A204.1 (cell line): ENCODE measurements at regions not wholly inside any gene's neighbourhood (a gene's known extent, or its start where the extent isn't known, plus 50 kb on each side); places are given as distances from the start of the nearest gene placed in this dataset.
"Not testable (repeated sequence)": the region's sequence is repeated elsewhere in the genome, so short reads cannot be mapped to it uniquely, and the experiment has no call there.

Experiments
- FAIRE-seq: peaks from 2 replicates; lab custom pipeline; 2012; peaks lifted over from hg19 to GRCh38; lab: Jason Lieb, UNC

GRCh38 chr13:58908019-58908679, 1255.6 kb downstream of the DIAPH3 start:
- no peak for FAIRE-seq

- no peak for FAIRE-seq
Observed at GRCh38 chr13:58919551-58919950, 1244.2 kb downstream of the DIAPH3 start.

DNA sequence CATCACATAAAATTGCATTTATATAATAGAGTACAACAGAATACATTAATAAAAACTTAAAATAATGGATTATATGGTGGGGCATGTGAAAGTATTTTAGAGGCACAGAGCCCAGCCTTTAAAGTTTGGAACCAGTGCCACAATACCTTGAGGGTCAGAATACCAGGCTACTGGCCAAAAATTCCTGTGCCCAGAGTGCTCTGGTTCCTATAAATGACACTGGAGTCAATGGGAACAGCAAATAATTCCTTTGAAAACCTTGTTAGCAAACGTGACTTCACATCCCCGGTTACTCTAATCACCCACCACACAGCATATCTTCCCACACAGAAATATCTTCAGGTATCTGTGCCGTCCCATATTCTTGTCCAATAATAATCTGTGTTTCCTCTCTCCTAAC, 1242.6 kb downstream of the DIAPH3 start:
- no peak for FAIRE-seq

DNA sequence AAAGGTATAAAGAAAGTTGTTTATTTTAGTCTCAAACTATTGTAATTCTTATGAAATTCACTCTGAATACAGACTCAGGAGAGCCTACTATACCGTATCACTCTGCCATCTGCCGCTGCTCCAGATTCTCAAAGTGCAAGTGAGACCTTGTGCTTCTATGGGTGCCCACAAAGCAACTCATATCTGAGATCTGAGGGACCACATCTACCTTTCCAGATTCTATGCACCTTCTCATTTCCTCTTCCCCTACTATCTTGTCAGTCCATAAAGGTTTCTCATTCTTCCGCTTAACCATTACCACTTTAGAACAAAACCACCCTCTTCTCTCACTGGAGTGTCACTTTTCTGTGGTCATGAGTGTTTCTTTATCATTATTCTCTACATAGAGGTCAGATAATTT, 1236.9 kb downstream of the DIAPH3 start:
- no peak for FAIRE-seq

GRCh38 chr13:58933475-58933874, 1230.3 kb downstream of the DIAPH3 start:
- no peak for FAIRE-seq

GRCh38 chr13:58935689-58936088, 1228.0 kb downstream of the DIAPH3 start:
- no peak for FAIRE-seq

DNA sequence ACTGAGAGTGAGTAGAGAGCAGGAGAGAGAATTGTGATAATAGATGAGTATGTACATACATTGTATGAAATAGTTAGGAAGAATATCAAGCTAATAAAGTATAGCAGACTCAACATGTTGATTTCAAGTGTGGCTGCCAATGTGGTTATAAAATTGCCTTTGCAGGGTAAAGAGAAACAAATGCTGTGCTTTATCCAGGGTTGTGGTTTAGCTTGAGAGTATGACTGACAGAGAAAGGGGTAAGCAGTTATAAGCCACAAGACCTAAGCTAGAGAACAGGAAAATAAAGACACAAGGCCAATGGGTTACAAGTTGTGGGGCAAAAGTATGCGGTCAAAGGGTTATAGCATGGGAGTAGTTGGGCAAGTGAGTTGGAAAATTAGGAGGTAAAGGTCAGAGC, 1217.5 kb downstream of the DIAPH3 start:
- FAIRE-seq = no peak

DNA sequence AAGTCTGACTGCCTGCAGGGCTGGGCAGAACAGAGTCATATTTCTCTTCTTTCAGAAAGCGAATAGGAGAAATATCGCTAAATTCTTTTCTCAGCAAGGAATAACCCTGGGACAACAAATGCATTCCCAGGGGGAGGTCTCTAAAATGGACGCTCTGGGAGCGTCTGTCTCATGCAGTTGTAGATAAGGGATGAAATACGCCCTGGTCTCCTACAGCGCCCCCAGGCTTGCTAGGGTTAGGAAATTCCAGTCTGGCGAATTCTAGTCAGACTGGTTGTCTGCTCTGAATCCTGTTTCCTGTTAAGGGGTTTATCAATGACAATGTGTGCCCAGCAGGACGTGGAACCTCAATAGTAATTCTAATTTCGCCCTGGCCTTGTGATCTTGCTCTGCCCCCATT, 1214.1 kb downstream of the DIAPH3 start:
- no peak for FAIRE-seq

DNA sequence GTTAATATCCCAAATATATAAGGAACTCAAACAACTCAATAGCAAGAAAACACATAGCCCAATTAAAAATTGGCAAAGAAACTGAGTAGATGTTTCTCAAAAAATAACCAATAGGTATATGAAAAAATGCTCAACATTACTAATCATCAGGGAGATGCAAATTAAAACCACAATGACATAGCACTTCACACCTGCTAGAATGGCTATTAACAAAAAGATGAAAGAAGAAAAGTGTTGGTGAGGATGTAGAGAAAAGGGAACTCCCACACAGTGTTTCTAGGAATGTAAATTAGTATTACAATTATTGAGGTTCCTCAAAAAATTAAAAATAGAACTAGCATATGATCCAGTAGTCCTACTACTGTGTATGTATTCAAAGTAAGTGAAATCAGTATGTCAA, 1212.8 kb downstream of the DIAPH3 start:
- FAIRE-seq = no peak

GRCh38 chr13:58953638-58954037, 1210.1 kb downstream of the DIAPH3 start:
- FAIRE-seq = no peak

GRCh38 chr13:58955546-58956385, 1208.0 kb downstream of the DIAPH3 start:
- FAIRE-seq = no peak

GRCh38 chr13:58958097-58958496, 1205.6 kb downstream of the DIAPH3 start:
- not testable (repeated sequence) for FAIRE-seq

- peak; percentile 82 for FAIRE-seq
Observed at GRCh38 chr13:58960888-58961287, 1202.8 kb downstream of the DIAPH3 start.

- FAIRE-seq = no peak
Observed at GRCh38 chr13:58963321-58963720, 1200.4 kb downstream of the DIAPH3 start.

DNA sequence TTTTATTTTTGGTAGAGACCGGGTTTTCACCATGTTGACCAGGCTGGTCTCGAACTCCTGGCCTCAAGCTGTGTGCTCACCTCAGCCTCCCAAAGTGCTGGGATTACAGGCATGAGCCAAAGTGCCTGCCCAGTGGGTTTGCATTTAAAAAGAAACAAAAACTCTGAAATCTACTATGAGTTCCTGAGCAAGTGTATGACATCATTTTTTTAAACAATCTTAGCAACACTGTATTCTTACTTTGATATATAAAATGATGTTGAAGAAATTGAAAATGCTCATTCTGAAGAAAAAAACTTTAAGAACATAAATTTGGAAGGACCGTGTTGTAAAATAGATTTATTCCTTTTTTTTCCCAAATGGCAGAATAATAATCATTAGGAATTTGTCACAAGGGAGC, 1199.7 kb downstream of the DIAPH3 start:
- FAIRE-seq = no peak

DNA sequence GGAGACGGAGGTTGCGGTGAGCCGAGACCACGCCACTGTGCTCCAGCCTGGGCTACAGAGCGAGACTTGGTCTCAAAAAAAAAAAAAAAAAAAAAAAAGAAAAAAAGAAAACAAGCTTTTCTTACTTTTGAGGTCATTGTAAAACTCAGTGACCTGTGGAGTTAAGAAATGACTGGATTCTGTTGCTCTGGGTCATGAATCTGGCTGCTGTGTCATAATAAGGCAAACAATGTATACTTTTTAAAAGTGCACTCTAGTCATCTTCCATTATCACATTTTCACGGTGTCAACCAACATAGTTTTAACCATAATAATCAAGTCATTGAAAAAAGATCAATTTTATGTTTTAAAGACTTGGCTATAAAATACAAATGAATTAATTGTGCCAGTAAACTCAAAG, 1186.6 kb downstream of the DIAPH3 start:
- FAIRE-seq = no peak

DNA sequence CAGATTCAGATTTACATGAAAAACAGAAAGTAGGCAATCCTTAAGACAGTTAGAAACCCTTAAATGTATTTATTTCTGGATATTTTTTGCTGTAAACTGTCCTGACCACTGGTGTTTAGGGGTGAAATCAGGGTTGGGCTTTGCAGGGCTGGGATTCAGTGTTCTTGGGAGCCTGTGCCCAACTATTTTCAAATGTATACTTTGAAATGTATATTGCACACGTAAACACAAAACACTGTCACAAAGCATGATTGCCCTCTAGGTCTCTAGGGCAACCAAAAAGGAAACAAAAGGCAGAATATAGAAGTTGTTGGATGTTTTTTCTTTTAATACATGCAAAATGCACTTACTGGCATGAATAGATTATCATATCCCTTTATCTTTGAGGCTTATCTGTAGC, 1185.4 kb downstream of the DIAPH3 start:
- no peak for FAIRE-seq

- FAIRE-seq = no peak
Observed at GRCh38 chr13:58979851-58980250, 1183.9 kb downstream of the DIAPH3 start.

- no peak for FAIRE-seq
Observed at GRCh38 chr13:58985845-58986244, 1177.9 kb downstream of the DIAPH3 start.

GRCh38 chr13:58989556-58989955, 1174.2 kb downstream of the DIAPH3 start:
- FAIRE-seq = no peak

DNA sequence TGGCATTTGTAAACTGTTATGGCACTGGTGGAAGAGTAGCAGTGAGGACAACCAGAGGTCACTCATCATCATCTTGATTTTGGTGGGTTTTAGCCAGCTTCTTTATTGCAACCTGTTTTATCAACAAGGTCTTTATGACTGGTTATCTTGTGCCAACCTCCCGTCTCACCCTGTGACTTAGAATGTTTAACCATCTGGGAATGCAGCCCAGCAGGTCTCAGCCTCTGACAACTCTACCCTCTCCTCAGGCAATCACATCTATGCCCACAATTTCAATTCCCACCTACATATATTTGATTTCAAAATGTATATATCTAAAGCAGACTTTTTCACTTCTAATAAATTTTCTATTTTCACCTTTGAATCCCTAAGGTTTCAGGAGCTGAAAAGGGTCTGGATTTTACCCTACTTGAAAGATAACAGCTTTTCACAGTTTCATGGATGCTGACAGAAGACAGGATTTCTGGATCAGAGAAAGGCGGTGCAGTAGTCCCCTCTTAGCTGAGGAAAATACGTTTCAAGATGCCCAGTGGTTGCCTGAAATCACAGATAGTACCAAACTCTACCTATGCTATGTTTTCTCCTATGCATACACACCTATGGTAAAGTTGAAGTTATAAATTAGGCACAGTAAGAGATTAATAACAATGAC, 1171.8 kb downstream of the DIAPH3 start:
- no peak for FAIRE-seq

DNA sequence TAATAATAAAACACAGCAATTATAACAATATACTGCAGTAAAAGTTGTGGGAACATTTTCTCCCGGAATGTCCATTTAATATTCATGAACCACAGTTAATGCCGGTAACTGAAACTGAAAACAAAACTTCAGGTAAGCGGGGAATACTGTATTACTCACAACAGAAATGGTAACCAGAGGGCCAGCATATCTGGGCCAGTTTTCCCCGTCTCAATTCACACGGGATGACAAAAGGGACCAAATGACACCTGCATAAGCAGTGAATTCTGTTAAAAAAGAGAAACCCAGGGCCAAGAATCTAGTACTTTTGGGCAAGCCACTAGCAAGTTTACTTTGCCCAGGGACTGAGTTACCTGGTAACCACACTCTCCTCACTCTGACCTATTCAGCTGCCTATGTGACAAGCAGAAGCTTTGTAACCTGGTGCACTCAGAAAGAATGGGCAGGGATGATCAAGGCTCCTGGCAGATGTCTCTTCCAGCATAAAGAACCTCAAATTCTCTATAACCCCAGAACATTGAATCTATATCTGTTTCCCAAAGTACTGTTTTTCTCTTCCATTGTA, 1171.2 kb downstream of the DIAPH3 start:
- no peak for FAIRE-seq

DNA sequence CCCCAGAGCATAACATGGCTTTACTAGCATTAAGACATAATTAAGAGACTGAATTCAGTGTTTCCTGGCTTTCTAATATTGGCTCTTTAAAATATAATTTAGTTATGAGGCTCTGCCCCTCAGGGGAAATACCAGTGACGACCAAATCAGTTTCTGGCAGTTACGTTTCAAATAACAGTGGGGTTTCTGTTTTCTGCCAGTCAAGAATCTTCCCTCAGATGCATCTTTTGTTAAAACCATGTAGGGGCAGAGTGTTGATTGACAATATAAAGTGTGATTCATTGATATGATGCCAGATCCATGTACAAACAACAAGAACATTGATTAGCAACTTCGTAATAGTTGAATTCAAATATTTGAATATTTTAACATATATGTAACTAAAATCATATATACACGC, 1169.7 kb downstream of the DIAPH3 start:
- no peak for FAIRE-seq
